A549 (cell line): ENCODE measurements at regions not wholly inside any gene's neighbourhood (a gene's known extent, or its start where the extent isn't known, plus 50 kb on each side); places are given as distances from the start of the nearest gene placed in this dataset.

Source experiments
- CBX8 ChIP-seq: fragments of 200-600 bp; sonication (generic); IDR thresholded peaks from 2 replicates; pipeline ENCODE4 v1.6.1; 2016
- CHD2 ChIP-seq: fragments of 150-350 bp; IDR thresholded peaks from 2 replicates; pipeline ENCODE4 v1.6.1; 2014; ENCODE audit warnings: low read length; ENCODE audit not compliant: partially characterized antibody
- CTCF ChIP-seq: fragments of >200 bp; sonication (Bioruptor Twin); formaldehyde crosslinking; IDR thresholded peaks from 3 replicates; pipeline ENCODE4 v1.5.1; 2016
- E2F6 ChIP-seq: IDR thresholded peaks from 2 replicates; pipeline ENCODE4 v1.6.1; 2012; ENCODE audit warnings: low read depth, borderline replicate concordance
- FOSL2 ChIP-seq, 2 experiments: fragments of 450-650 bp in 1 of 2; fragments of >200 bp in 1 of 2; sonication (Bioruptor Twin) in 1 of 2; formaldehyde crosslinking; IDR thresholded peaks; 2 replicates each; pipeline versions ENCODE4 v1.5.0 to v1.6.1; 2016 to 2020; ENCODE audit warnings: mild to moderate bottlenecking in 1 of 2, moderate library complexity in 1 of 2
- MAFK ChIP-seq: fragments of 450-650 bp; IDR thresholded peaks from 2 replicates; pipeline ENCODE4 v1.6.1; 2014; ENCODE audit not compliant: partially characterized antibody
- POLR2A ChIP-seq: IDR thresholded peaks from 2 replicates; pipeline ENCODE4 v1.6.1; 2012; ENCODE audit warnings: mild to moderate bottlenecking, low read length
- RAD21 ChIP-seq, 2 experiments: fragments of >200 bp in 1 of 2; sonication (Bioruptor Twin) in 1 of 2; formaldehyde crosslinking in 1 of 2; IDR thresholded peaks in 1 of 2; conservative IDR thresholded peaks in 1 of 2; 2 replicates in 1 of 2; 3 replicates in 1 of 2; pipeline ENCODE4 v1.6.1; 2012 to 2018; ENCODE audit warnings: inconsistent platforms in 1 of 2
- REST ChIP-seq: fragments of 200-600 bp; sonication (generic); IDR thresholded peaks from 2 replicates; pipeline ENCODE4 v1.6.1; 2016; ENCODE audit warnings: antibody characterized with exemption, mild to moderate bottlenecking, moderate library complexity

GRCh38 chr5:169369130-169369529 lies 68.2 kb upstream of the SLIT3 start:
- TF ChIP-seq MAFK (no peak), CTCF (no peak), FOSL2 (IDR thresholded peaks at IDR 0.05) (no peak), FOSL2 (CRISPR knock-in tag; IDR thresholded peaks at IDR 0.05) (no peak), CHD2 (no peak), CBX8 (no peak), RAD21 (conservative IDR thresholded peaks at IDR 0.05 in 1 of 2, IDR thresholded peaks at IDR 0.05 in 1 of 2) (no peak), E2F6 (no peak), REST (no peak), POLR2A (no peak)
